ENCODE measurements at regions not wholly inside any gene's neighbourhood (a gene's known extent, or its start where the extent isn't known, plus 50 kb on each side); places are given as distances from the start of the nearest gene placed in this dataset.

GRCh38 chr5:3377176-3377575 is 218.5 kb upstream of the IRX1 start:
- Mint-ChIP-seq H3K9me3 (peaks cover 23% of the 10 kb centered on the region), H3K27me3 (ENCODE audit: low read depth) (no peaks in the 10 kb centered on the region), H3K4me1 (no peaks in the 10 kb centered on the region), H3K27ac (no peak overlapping the region), H3K4me3 (no peak overlapping the region), H3K36me3 (peaks cover 6% of the 10 kb centered on the region)
- ATAC-seq (no peak), DNase-seq (ENCODE audit: low spot score) (no peak)
- ChIA-PET POLR2A (no interaction called here), CTCF (no interaction called here)
- no peak for TF ChIP-seq ZNF416 (CRISPR knock-in tag; IDR thresholded peaks at IDR 0.05)
- no peak for TF ChIP-seq ZNF425 (CRISPR knock-in tag; conservative IDR thresholded peaks at IDR 0.05)
- TF ChIP-seq PRDM15 (CRISPR knock-in tag; IDR thresholded peaks at IDR 0.05), result no peak
- TF ChIP-seq ZBTB21 (CRISPR knock-in tag; IDR thresholded peaks at IDR 0.05; ENCODE audit: borderline replicate concordance), result no peak
- no peak for TF ChIP-seq ZNF263 (CRISPR knock-in tag; IDR thresholded peaks at IDR 0.05; ENCODE audit: low read depth)
- TF ChIP-seq ATF3 (CRISPR knock-in tag; conservative IDR thresholded peaks at IDR 0.05), result no peak
- TF ChIP-seq MAX (CRISPR knock-in tag; IDR thresholded peaks at IDR 0.05), result no peak
- TF ChIP-seq JAZF1 (CRISPR knock-in tag; IDR thresholded peaks at IDR 0.05), result no peak
- no peak for TF ChIP-seq JUN (CRISPR knock-in tag; IDR thresholded peaks at IDR 0.05)
- TF ChIP-seq ZNF512 (CRISPR knock-in tag; IDR thresholded peaks at IDR 0.05; ENCODE audit: borderline replicate concordance), result no peak
- TF ChIP-seq IRF1 (CRISPR knock-in tag; IDR thresholded peaks at IDR 0.05), result no peak
- no peak for TF ChIP-seq FOXK1 (CRISPR knock-in tag; IDR thresholded peaks at IDR 0.05)
- no peak for TF ChIP-seq NFATC4 (CRISPR knock-in tag; IDR thresholded peaks at IDR 0.05)

GRCh38 chr5:3376611-3377010 is 219.0 kb upstream of the IRX1 start:
- no peak for ATAC-seq
- H3K27ac Mint-ChIP-seq, result no peak overlapping the region
- no peak for DNase-seq (ENCODE audit: low spot score)
- ChIA-PET CTCF (no interaction called here), POLR2A (no interaction called here)
- no peak overlapping the region for H3K4me3 Mint-ChIP-seq
- H3K9me3 Mint-ChIP-seq, result peaks cover 28% of the 10 kb centered on the region
- no peaks in the 10 kb centered on the region for H3K4me1 Mint-ChIP-seq
- H3K27me3 Mint-ChIP-seq (ENCODE audit: low read depth), result no peaks in the 10 kb centered on the region
- H3K36me3 Mint-ChIP-seq, result peaks cover 7% of the 10 kb centered on the region
- TF ChIP-seq ZNF532 (CRISPR knock-in tag; IDR thresholded peaks at IDR 0.05; ENCODE audit: borderline replicate concordance) (no peak), ATF3 (CRISPR knock-in tag; conservative IDR thresholded peaks at IDR 0.05) (no peak), STAT6 (CRISPR knock-in tag; conservative IDR thresholded peaks at IDR 0.05; ENCODE audit: low read depth) (no peak), E2F5 (CRISPR knock-in tag; IDR thresholded peaks at IDR 0.05) (no peak), NR3C1 (CRISPR knock-in tag; conservative IDR thresholded peaks at IDR 0.05; ENCODE audit: low read depth) (no peak)

Data from WTC11 (cell line).